SIG-M5 (cell line): ENCODE measurements at regions not wholly inside any gene's neighbourhood (a gene's known extent, or its start where the extent isn't known, plus 50 kb on each side); places are given as distances from the start of the nearest gene placed in this dataset.
"Not testable (repeated sequence)": the region's sequence is repeated elsewhere in the genome, so short reads cannot be mapped to it uniquely, and the experiment has no call there.

Experiments
- DNase-seq: peaks from one replicate; lab custom pipeline; 2025; lab: John Stamatoyannopoulos, UW

- no peak for DNase-seq
Observed at GRCh38 chr4:132382243-132382642, 766.9 kb upstream of the PCDH10 start.

GRCh38 chr4:132383571-132384199 lies 765.4 kb upstream of the PCDH10 start:
- DNase-seq, result no peak

GRCh38 chr4:132384709-132385108 lies 764.4 kb upstream of the PCDH10 start:
- DNase-seq, result no peak

GRCh38 chr4:132386130-132386529 lies 763.0 kb upstream of the PCDH10 start:
- DNase-seq, result no peak

GRCh38 chr4:132387060-132387459 lies 762.0 kb upstream of the PCDH10 start:
- no peak for DNase-seq

- DNase-seq, result no peak
Observed at GRCh38 chr4:132395561-132395960, 753.5 kb upstream of the PCDH10 start.

- no peak for DNase-seq
Observed at GRCh38 chr4:132396636-132397035, 752.5 kb upstream of the PCDH10 start.

- no peak for DNase-seq
Observed at GRCh38 chr4:132417220-132417619, 731.9 kb upstream of the PCDH10 start.

- no peak for DNase-seq
Observed at GRCh38 chr4:132427125-132427524, 722.0 kb upstream of the PCDH10 start.

GRCh38 chr4:132437117-132437516 lies 712.0 kb upstream of the PCDH10 start:
- no peak for DNase-seq

- no peak for DNase-seq
Observed at GRCh38 chr4:132445386-132445785, 703.7 kb upstream of the PCDH10 start.

- not testable (repeated sequence) for DNase-seq
Observed at GRCh38 chr4:132457987-132458386, 691.1 kb upstream of the PCDH10 start.

- no peak for DNase-seq
Observed at GRCh38 chr4:132479543-132479942, 669.6 kb upstream of the PCDH10 start.

- no peak for DNase-seq
Observed at GRCh38 chr4:132488555-132488954, 660.5 kb upstream of the PCDH10 start.

GRCh38 chr4:132493476-132493875 lies 655.6 kb upstream of the PCDH10 start:
- DNase-seq, result no peak

GRCh38 chr4:132495267-132495812 lies 653.8 kb upstream of the PCDH10 start:
- DNase-seq, result not testable (repeated sequence)

- no peak for DNase-seq
Observed at GRCh38 chr4:132498215-132498614, 650.9 kb upstream of the PCDH10 start.

- no peak for DNase-seq
Observed at GRCh38 chr4:132502096-132502552, 647.0 kb upstream of the PCDH10 start.

- DNase-seq, result no peak
Observed at GRCh38 chr4:132504438-132504837, 644.7 kb upstream of the PCDH10 start.

GRCh38 chr4:132506568-132506967 lies 642.5 kb upstream of the PCDH10 start:
- DNase-seq, result no peak

- no peak for DNase-seq
Observed at GRCh38 chr4:132513491-132513890, 635.6 kb upstream of the PCDH10 start.

GRCh38 chr4:132526652-132527051 lies 622.4 kb upstream of the PCDH10 start:
- no peak for DNase-seq

- no peak for DNase-seq
Observed at GRCh38 chr4:132527817-132528216, 621.3 kb upstream of the PCDH10 start.

GRCh38 chr4:132530861-132531260 lies 618.2 kb upstream of the PCDH10 start:
- no peak for DNase-seq
